NT2/D1 (cell line): ENCODE measurements at regions not wholly inside any gene's neighbourhood (a gene's known extent, or its start where the extent isn't known, plus 50 kb on each side); places are given as distances from the start of the nearest gene placed in this dataset.

Source experiments
- YY1 ChIP-seq: IDR thresholded peaks from 2 replicates; pipeline ENCODE4 v1.6.1; 2011; ENCODE audit not compliant: insufficient read length, insufficient read depth
- ZNF274 ChIP-seq: IDR thresholded peaks from 2 replicates; pipeline ENCODE4 v1.6.1; 2011; ENCODE audit warnings: mild to moderate bottlenecking, low read depth, low read length

- no peak for TF ChIP-seq ZNF274
- TF ChIP-seq YY1: no peak
Measured at GRCh38 chr7:18315241-18315640, 180.3 kb upstream of the HDAC9 start.
